Upper lobe of left lung (tissue), 4 donors: ENCODE measurements at regions not wholly inside any gene's neighbourhood (a gene's known extent, or its start where the extent isn't known, plus 50 kb on each side); places are given as distances from the start of the nearest gene placed in this dataset.

ENCODE experiments used
- EP300 ChIP-seq, 4 donors: sonication (generic); formaldehyde crosslinking; IDR thresholded peaks; one replicate each; pipeline ENCODE4 v1.5.1; 2017; ENCODE audit warnings: antibody characterized with exemption in 4 of 4, control low read depth in 2 of 4
- POLR2A ChIP-seq, 4 donors: fragments of 450-650 bp; IDR thresholded peaks; one replicate each; pipeline ENCODE4 v1.5.1; 2016 to 2017; ENCODE audit warnings: antibody characterized with exemption in 4 of 4, mild to moderate bottlenecking in 2 of 4

- no peak for TF ChIP-seq POLR2A (IDR thresholded peaks at IDR 0.05)
- no peak for TF ChIP-seq EP300 (IDR thresholded peaks at IDR 0.05)
Observed at GRCh38 chr2:239518286-239519088, 117.7 kb upstream of the HDAC4 start.
